ENCODE measurements at regions not wholly inside any gene's neighbourhood (a gene's known extent, or its start where the extent isn't known, plus 50 kb on each side); places are given as distances from the start of the nearest gene placed in this dataset.

DNA sequence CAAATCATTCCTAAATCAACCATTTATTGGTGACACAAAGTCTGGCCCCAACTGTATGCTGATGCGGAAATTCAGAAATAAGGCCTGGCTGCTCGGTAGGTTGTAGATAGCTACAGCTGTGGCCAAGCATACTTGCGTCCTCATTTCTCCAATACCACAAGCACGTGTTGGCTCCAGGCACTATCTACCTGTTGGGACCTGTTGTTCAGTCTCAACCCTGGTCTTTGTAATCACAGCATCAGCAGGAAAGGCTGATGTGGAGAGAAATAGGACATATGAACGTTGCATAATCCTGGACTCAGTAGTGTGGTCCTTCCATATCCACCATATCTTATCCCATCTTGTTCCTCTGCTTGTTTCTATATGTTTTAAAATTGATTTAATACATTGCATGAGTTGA lies 212.6 kb downstream of the PMAIP1 start:
- TF ChIP-seq, protein P1, sequence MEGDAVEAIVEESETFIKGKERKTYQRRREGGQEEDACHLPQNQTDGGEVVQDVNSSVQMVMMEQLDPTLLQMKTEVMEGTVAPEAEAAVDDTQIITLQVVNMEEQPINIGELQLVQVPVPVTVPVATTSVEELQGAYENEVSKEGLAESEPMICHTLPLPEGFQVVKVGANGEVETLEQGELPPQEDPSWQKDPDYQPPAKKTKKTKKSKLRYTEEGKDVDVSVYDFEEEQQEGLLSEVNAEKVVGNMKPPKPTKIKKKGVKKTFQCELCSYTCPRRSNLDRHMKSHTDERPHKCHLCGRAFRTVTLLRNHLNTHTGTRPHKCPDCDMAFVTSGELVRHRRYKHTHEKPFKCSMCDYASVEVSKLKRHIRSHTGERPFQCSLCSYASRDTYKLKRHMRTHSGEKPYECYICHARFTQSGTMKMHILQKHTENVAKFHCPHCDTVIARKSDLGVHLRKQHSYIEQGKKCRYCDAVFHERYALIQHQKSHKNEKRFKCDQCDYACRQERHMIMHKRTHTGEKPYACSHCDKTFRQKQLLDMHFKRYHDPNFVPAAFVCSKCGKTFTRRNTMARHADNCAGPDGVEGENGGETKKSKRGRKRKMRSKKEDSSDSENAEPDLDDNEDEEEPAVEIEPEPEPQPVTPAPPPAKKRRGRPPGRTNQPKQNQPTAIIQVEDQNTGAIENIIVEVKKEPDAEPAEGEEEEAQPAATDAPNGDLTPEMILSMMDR (IDR thresholded peaks at IDR 0.05) = no peak
- no peak for TF ChIP-seq POLR2A (IDR thresholded peaks at IDR 0.05)

Measured in heart left ventricle (tissue), 13 donors.